Upper lobe of left lung (tissue), 6 donors: ENCODE measurements at regions not wholly inside any gene's neighbourhood (a gene's known extent, or its start where the extent isn't known, plus 50 kb on each side); places are given as distances from the start of the nearest gene placed in this dataset.

ENCODE experiments used
- ATAC-seq, 2 donors: fragments of 200-7000 bp; cut with Tn5 transposase; one replicate each; pipeline ENCODE4 v1.9.1; 2022; ENCODE audit warnings: mild to moderate bottlenecking in 2 of 2, moderate library complexity in 2 of 2; ENCODE audit not compliant: low FRiP score in 2 of 2
- DNase-seq, 2 donors: peaks; one replicate each; pipeline ENCODE4 v3.0.0-alpha.2; 2019 to 2020
- H3K27ac ChIP-seq, 4 donors: fragments of 200-600 bp; sonication (generic); one replicate each; pipeline ENCODE4 v1.5.1; 2016 to 2019
- H3K27me3 ChIP-seq, 4 donors: fragments of 200-600 bp; sonication (generic); one replicate each; pipeline ENCODE4 v1.5.1; 2017 to 2019
- H3K36me3 ChIP-seq, 4 donors: fragments of 200-600 bp; sonication (generic); one replicate each; pipeline ENCODE4 v1.5.1; 2016 to 2019
- H3K4me1 ChIP-seq, 4 donors: fragments of 200-600 bp; sonication (generic); one replicate each; pipeline ENCODE4 v1.5.1; 2018 to 2019
- H3K4me3 ChIP-seq, 4 donors: fragments of 200-600 bp; sonication (generic); one replicate each; pipeline ENCODE4 v1.5.1; 2017 to 2019; ENCODE audit warnings: mild to moderate bottlenecking in 2 of 4, moderate library complexity in 1 of 4
- H3K9me3 ChIP-seq, 4 donors: fragments of 200-600 bp; sonication (generic); one replicate each; pipeline ENCODE4 v1.5.1; 2018 to 2019
- EP300 ChIP-seq, 4 donors: sonication (generic); formaldehyde crosslinking; IDR thresholded peaks; one replicate each; pipeline ENCODE4 v1.5.1; 2017; ENCODE audit warnings: antibody characterized with exemption in 4 of 4, control low read depth in 2 of 4
- POLR2A ChIP-seq, 4 donors: fragments of 450-650 bp; IDR thresholded peaks; one replicate each; pipeline ENCODE4 v1.5.1; 2016 to 2017; ENCODE audit warnings: antibody characterized with exemption in 4 of 4, mild to moderate bottlenecking in 2 of 4
- POLR2AphosphoS5 ChIP-seq, 2 donors: sonication (generic); formaldehyde crosslinking; IDR thresholded peaks; one replicate each; pipeline ENCODE4 v1.5.1; 2017; ENCODE audit warnings: antibody characterized with exemption in 2 of 2
- WGBS, 2 donors: methylation state at CpG; one replicate each; pipeline ENCODE4 v1.1.5; 2017 to 2018; 5-methylcytosine and 5-hydroxymethylcytosine counted together
- TF ChIP-seq, protein P1 (sequence below), 6 experiments: fragments of 450-650 bp in 4 of 6; fragments of 200-600 bp in 2 of 6; sonication (generic) in 2 of 6; IDR thresholded peaks; one replicate each; pipeline ENCODE4 v1.5.1; 2016 to 2019; ENCODE audit warnings: antibody characterized with exemption in 6 of 6
- donor health status: DM: no; HTN: no; CAD: no; lungs with moderate emphysema.
- donor health status: DM: no; HTN: yes; CAD: no; lungs with severe emphysema.

DNA sequence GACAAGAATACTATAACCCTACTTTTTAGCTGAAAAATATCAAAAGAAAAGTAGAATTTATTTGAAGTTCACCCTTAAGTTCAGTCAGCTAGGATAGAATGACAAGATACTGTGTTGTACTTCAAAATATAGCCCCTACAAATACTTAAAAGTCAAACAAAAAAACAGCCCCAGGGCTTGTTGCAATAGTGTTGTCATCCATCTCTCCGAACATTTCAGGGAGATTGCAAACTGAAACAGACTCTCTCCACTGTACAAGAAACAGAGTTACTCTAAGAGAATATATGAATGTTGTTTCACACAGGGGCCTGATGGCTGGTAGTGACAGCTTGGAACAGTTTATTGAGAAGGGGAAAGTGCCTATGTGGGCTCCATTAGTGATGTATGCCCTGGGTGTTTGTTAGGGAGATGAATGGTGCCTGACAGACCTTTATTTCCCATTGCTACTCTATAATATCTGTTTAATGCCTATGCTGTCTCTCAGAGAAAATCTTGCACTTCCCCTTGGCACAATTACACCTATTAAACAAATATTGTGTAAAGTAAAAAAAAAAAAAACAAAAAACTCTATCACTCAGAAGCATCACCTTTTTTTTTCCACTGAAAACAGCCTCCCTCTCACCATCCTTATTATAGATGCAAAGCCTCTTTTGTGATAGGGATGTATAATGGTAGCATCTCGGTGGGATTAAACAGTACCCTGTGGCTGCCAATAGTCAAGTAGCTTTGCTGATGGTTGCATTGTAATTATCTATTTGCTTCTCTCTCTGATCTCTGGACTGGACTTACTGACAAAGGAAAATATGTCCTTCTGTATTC lies 506.3 kb upstream of the LUZP2 start:
- TF ChIP-seq POLR2AphosphoS5 (IDR thresholded peaks at IDR 0.05) (no peak), POLR2A (IDR thresholded peaks at IDR 0.05) (no peak), EP300 (IDR thresholded peaks at IDR 0.05) (no peak)
- TF ChIP-seq, protein P1, sequence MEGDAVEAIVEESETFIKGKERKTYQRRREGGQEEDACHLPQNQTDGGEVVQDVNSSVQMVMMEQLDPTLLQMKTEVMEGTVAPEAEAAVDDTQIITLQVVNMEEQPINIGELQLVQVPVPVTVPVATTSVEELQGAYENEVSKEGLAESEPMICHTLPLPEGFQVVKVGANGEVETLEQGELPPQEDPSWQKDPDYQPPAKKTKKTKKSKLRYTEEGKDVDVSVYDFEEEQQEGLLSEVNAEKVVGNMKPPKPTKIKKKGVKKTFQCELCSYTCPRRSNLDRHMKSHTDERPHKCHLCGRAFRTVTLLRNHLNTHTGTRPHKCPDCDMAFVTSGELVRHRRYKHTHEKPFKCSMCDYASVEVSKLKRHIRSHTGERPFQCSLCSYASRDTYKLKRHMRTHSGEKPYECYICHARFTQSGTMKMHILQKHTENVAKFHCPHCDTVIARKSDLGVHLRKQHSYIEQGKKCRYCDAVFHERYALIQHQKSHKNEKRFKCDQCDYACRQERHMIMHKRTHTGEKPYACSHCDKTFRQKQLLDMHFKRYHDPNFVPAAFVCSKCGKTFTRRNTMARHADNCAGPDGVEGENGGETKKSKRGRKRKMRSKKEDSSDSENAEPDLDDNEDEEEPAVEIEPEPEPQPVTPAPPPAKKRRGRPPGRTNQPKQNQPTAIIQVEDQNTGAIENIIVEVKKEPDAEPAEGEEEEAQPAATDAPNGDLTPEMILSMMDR (IDR thresholded peaks at IDR 0.05), result no peak
- WGBS, 2 donors, result 56 to 84% methylated on average over 2 of the region's 2 CpGs
- no peaks in the 10 kb centered on the region for H3K4me1 ChIP-seq
- H3K4me3 ChIP-seq, result no peak overlapping the region
- no peaks in the 10 kb centered on the region for H3K36me3 ChIP-seq
- no peak for ATAC-seq
- DNase-seq, result no peak
- no peaks in the 10 kb centered on the region for H3K9me3 ChIP-seq
- H3K27me3 ChIP-seq, result no peaks in the 10 kb centered on the region
- no peak overlapping the region for H3K27ac ChIP-seq

DNA sequence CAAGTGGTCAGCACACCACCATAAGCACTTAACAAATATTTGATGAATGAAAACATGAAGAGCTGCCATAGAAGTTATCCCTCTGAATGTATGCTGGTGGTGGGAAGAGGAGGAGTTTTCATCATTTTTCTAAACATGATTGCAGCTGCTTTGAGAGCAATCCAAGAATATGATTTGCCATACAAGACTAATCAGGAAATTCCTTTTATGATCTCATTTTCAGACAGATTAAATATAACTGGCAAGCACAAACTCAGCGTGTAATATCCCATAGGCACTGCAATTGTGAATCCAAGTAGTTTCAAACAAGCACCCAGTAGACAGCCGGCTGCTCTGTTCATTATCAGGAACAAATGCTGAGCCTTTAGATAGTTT lies 505.7 kb upstream of the LUZP2 start:
- WGBS, 2 donors, result 39 to 42% methylated on average over 2 of the region's 2 CpGs
- TF ChIP-seq EP300 (IDR thresholded peaks at IDR 0.05) (no peak), POLR2A (IDR thresholded peaks at IDR 0.05) (no peak)
- TF ChIP-seq, protein P1 (IDR thresholded peaks at IDR 0.05), result no peak
- Histone ChIP-seq H3K27ac (no peak overlapping the region), H3K4me3 (no peak overlapping the region), H3K9me3 (peaks cover 0 to 5% (median 0%) of the 10 kb centered on the region in 4 donors), H3K4me1 (no peaks in the 10 kb centered on the region), H3K27me3 (no peaks in the 10 kb centered on the region), H3K36me3 (no peaks in the 10 kb centered on the region)
- ATAC-seq (peak in 1 of 2 donors; percentile 72), DNase-seq (no peak)

DNA sequence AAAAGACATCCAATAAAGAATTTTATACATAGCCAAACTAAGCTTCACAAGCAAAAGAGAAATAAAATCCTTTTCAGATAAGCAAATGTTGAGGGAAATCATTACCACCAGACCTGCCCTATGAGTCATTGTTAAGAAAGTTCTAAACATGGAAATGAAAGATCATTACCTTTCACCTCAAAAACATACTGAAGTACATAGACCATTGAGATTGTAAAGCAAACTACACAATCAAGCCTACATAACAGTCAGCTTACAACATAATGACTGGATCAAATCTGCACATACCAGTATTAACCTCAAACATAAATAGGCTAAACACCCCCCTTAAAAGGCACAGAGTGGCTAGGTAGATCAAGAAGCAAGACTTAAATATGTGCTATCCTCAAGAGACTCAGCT lies 501.0 kb upstream of the LUZP2 start:
- no peaks in the 10 kb centered on the region for H3K27me3 ChIP-seq
- no peaks in the 10 kb centered on the region for H3K36me3 ChIP-seq
- H3K4me3 ChIP-seq, result no peak overlapping the region
- DNase-seq (no peak), ATAC-seq (no peak)
- H3K9me3 ChIP-seq, result peaks cover 0 to 5% (median 0%) of the 10 kb centered on the region in 4 donors
- TF ChIP-seq POLR2A (IDR thresholded peaks at IDR 0.05) (no peak), POLR2AphosphoS5 (IDR thresholded peaks at IDR 0.05) (no peak), EP300 (IDR thresholded peaks at IDR 0.05) (no peak)
- TF ChIP-seq, protein P1 (IDR thresholded peaks at IDR 0.05), result no peak
- H3K27ac ChIP-seq, result no peak overlapping the region
- H3K4me1 ChIP-seq, result no peaks in the 10 kb centered on the region

DNA sequence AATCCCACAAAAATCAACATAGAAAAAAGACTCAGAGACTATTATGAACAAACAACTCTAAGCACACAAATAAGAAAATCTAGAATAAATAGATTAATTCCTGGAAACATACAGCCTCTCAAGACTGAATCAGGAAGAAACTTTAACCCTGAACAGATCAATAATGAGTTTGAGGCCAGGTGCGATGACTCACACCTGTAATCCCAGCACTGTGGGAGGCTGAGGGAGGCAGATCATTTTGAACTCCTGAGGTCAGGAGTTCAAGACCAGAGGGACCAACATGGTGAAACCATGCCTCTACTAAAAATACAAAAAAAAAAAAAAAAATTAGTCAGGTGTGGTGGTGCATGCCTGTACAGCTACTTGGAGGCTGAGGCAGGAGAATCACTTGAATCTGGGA lies 499.5 kb upstream of the LUZP2 start:
- H3K36me3 ChIP-seq, result no peaks in the 10 kb centered on the region
- 100% methylated on average over 1 of the region's 1 CpG for WGBS, 2 donors
- no peak for ATAC-seq
- H3K27me3 ChIP-seq, result no peaks in the 10 kb centered on the region
- DNase-seq, result no peak
- H3K9me3 ChIP-seq, result peaks cover 0 to 5% (median 0%) of the 10 kb centered on the region in 4 donors
- H3K27ac ChIP-seq, result no peak overlapping the region
- no peaks in the 10 kb centered on the region for H3K4me1 ChIP-seq
- no peak for TF ChIP-seq POLR2AphosphoS5 (IDR thresholded peaks at IDR 0.05)
- TF ChIP-seq POLR2A (IDR thresholded peaks at IDR 0.05), result no peak
- TF ChIP-seq, protein P1 (IDR thresholded peaks at IDR 0.05), result no peak
- TF ChIP-seq EP300 (IDR thresholded peaks at IDR 0.05), result no peak
- H3K4me3 ChIP-seq, result no peak overlapping the region
